ENCODE measurements at regions not wholly inside any gene's neighbourhood (a gene's known extent, or its start where the extent isn't known, plus 50 kb on each side); places are given as distances from the start of the nearest gene placed in this dataset.

- intact Hi-C loops (cut with DNase I) = no loop called here
- no peaks in the 10 kb centered on the region for H3K27me3 ChIP-seq
- H3K4me3 ChIP-seq (replicated peaks in 1 of 3) = no peak overlapping the region
- H3K9me3 ChIP-seq = no peaks in the 10 kb centered on the region
- WGBS, 2 donors = 84 to 86% methylated on average over 2 of the region's 2 CpGs
- TF ChIP-seq CTCF (IDR thresholded peaks at IDR 0.05) (no peak), POLR2A (IDR thresholded peaks at IDR 0.05) (no peak)
- H3K4me1 ChIP-seq = no peaks in the 10 kb centered on the region
- H3K36me3 ChIP-seq = no peaks in the 10 kb centered on the region
- DNase-seq = no peak
- no peak overlapping the region for H3K27ac ChIP-seq
These were observed 188.4 kb downstream of the KCNS3 start for GRCh38 chr2:18066894-18067293.

GRCh38 chr2:18066066-18066465 lies 187.6 kb downstream of the KCNS3 start:
- DNase-seq = no peak
- 82% methylated on average over 5 of the region's 5 CpGs for WGBS, 2 donors
- Histone ChIP-seq H3K27ac (no peak overlapping the region), H3K36me3 (no peaks in the 10 kb centered on the region), H3K27me3 (no peaks in the 10 kb centered on the region), H3K9me3 (no peaks in the 10 kb centered on the region), H3K4me1 (no peaks in the 10 kb centered on the region), H3K4me3 (replicated peaks in 1 of 3) (no peak overlapping the region)
- intact Hi-C loops (cut with DNase I) = no loop called here
- TF ChIP-seq CTCF (IDR thresholded peaks at IDR 0.05) = no peak
- no peak for TF ChIP-seq POLR2A (IDR thresholded peaks at IDR 0.05)

GRCh38 chr2:18065249-18065648 lies 186.8 kb downstream of the KCNS3 start:
- intact Hi-C loops (cut with DNase I) = no loop called here
- H3K27ac ChIP-seq = no peak overlapping the region
- no peaks in the 10 kb centered on the region for H3K36me3 ChIP-seq
- H3K9me3 ChIP-seq = no peaks in the 10 kb centered on the region
- 52 to 69% methylated on average over 1 of the region's 1 CpG for WGBS, 2 donors
- DNase-seq = no peak
- H3K27me3 ChIP-seq = no peaks in the 10 kb centered on the region
- TF ChIP-seq POLR2A (IDR thresholded peaks at IDR 0.05) (no peak), CTCF (IDR thresholded peaks at IDR 0.05) (no peak)
- no peaks in the 10 kb centered on the region for H3K4me1 ChIP-seq
- no peak overlapping the region for H3K4me3 ChIP-seq (replicated peaks in 1 of 3)

- Histone ChIP-seq H3K27me3 (no peaks in the 10 kb centered on the region), H3K4me1 (no peaks in the 10 kb centered on the region), H3K36me3 (no peaks in the 10 kb centered on the region), H3K9me3 (no peaks in the 10 kb centered on the region), H3K27ac (no peak overlapping the region), H3K4me3 (replicated peaks in 1 of 3) (no peak overlapping the region)
- 77 to 83% methylated on average over 4 of the region's 4 CpGs for WGBS, 2 donors
- TF ChIP-seq POLR2A (IDR thresholded peaks at IDR 0.05) = no peak
- TF ChIP-seq CTCF (IDR thresholded peaks at IDR 0.05) = no peak
- intact Hi-C loops (cut with DNase I) = no loop called here
- no peak for DNase-seq
These were observed 185.5 kb downstream of the KCNS3 start for GRCh38 chr2:18063826-18064470.

GRCh38 chr2:18062892-18063291 lies 184.4 kb downstream of the KCNS3 start:
- WGBS, 2 donors = 74 to 77% methylated on average over 5 of the region's 5 CpGs
- no peaks in the 10 kb centered on the region for H3K4me1 ChIP-seq
- no peaks in the 10 kb centered on the region for H3K27me3 ChIP-seq
- intact Hi-C loops (cut with DNase I) = no loop called here
- no peak overlapping the region for H3K4me3 ChIP-seq (replicated peaks in 1 of 3)
- H3K27ac ChIP-seq = no peak overlapping the region
- peak in 1 of 2 donors; percentile 5 for DNase-seq
- H3K9me3 ChIP-seq = no peaks in the 10 kb centered on the region
- TF ChIP-seq POLR2A (IDR thresholded peaks at IDR 0.05) = no peak
- no peaks in the 10 kb centered on the region for H3K36me3 ChIP-seq
